Caco-2 (cell line): ENCODE measurements at regions not wholly inside any gene's neighbourhood (a gene's known extent, or its start where the extent isn't known, plus 50 kb on each side); places are given as distances from the start of the nearest gene placed in this dataset.

ENCODE experiments used
- BruUV-seq: library from RNA; stranded (reverse); fragments of 400-500 nt; replicated peaks from 2 replicates; lab custom pipeline; 2021; lab: Mats Ljungman, UMichigan
- CTCF ChIA-PET: fragments of 300-600 bp; sonication (Branson Sonifier 250); formaldehyde crosslinking; loops from one replicate; lab custom pipeline; 2022; ENCODE audit warnings: antibody characterized with exemption; lab: Charles Lee
- POLR2A ChIA-PET: fragments of 300-600 bp; sonication (Branson Sonifier 250); formaldehyde crosslinking; loops from one replicate; lab custom pipeline; 2022; ENCODE audit warnings: antibody characterized with exemption; lab: Charles Lee
- DNase-seq, 2 experiments: peaks; one replicate each; pipeline versions ENCODE4 v3.0.0 to v3.0.0-alpha.2; 2020 to 2022
- H3K27me3 ChIP-seq: replicated peaks from 2 replicates; pipeline ENCODE4 v1.6.0; 2011; ENCODE audit warnings: low read length; ENCODE audit not compliant: control insufficient read depth, insufficient read depth
- H3K36me3 ChIP-seq: 2 replicates; pipeline ENCODE4 v1.5.1; 2011; ENCODE audit warnings: low read length; ENCODE audit not compliant: control insufficient read depth, insufficient read depth
- H3K4me1 ChIP-seq: fragments of 250-450 bp; sonication (Bioruptor Pico); 2 replicates; pipeline ENCODE4 v1.5.1; 2020; ENCODE audit warnings: mild to moderate bottlenecking
- H3K4me3 ChIP-seq: 2 replicates; pipeline ENCODE4 v1.5.1; 2011; ENCODE audit warnings: low read depth, mild to moderate bottlenecking, control low read depth, low read length
- H3K9me3 ChIP-seq: fragments of 250-450 bp; sonication (Bioruptor Pico); 2 replicates; pipeline ENCODE4 v1.5.1; 2020; ENCODE audit warnings: mild to moderate bottlenecking, moderate library complexity
- H3K27ac Mint-ChIP-seq: one replicate; pipeline ENCODE4 v1.8.0; 2022; ENCODE audit warnings: mixed read lengths; ENCODE audit not compliant: unreplicated experiment
- H3K27me3 Mint-ChIP-seq: one replicate; pipeline ENCODE4 v1.8.0; 2022; ENCODE audit warnings: mixed read lengths; ENCODE audit not compliant: insufficient read depth, unreplicated experiment
- H3K36me3 Mint-ChIP-seq: one replicate; pipeline ENCODE4 v1.8.0; 2022; ENCODE audit warnings: mild to moderate bottlenecking, mixed read lengths; ENCODE audit not compliant: insufficient read depth, unreplicated experiment
- H3K4me1 Mint-ChIP-seq: one replicate; pipeline ENCODE4 v1.8.0; 2022; ENCODE audit warnings: low read depth, mixed read lengths; ENCODE audit not compliant: unreplicated experiment
- H3K4me3 Mint-ChIP-seq: one replicate; pipeline ENCODE4 v1.8.0; 2022; ENCODE audit warnings: mild to moderate bottlenecking, moderate library complexity, mixed read lengths; ENCODE audit not compliant: unreplicated experiment
- H3K9me3 Mint-ChIP-seq: one replicate; pipeline ENCODE4 v1.8.0; 2022; ENCODE audit warnings: mixed read lengths; ENCODE audit not compliant: unreplicated experiment
- intact Hi-C: fragments of 100-400 bp; cut with micrococcal nuclease; formaldehyde crosslinking; loops from one replicate; pipeline ENCODE4 v1.10.0; 2022; ENCODE audit not compliant: unreplicated experiment
- TF ChIP-seq, protein P1 (sequence below), 2 experiments: fragments of 200-600 bp in 1 of 2; IDR thresholded peaks; 1 replicate in 1 of 2; 2 replicates in 1 of 2; pipeline versions ENCODE4 v1.5.1 to v1.8.0; 2011 to 2022; ENCODE audit warnings: antibody characterized with exemption in 1 of 2, control low read depth in 1 of 2, inconsistent platforms in 1 of 2, low read depth in 1 of 2, low read length in 1 of 2, mild to moderate bottlenecking in 1 of 2, moderate library complexity in 1 of 2; ENCODE audit not compliant: insufficient read depth in 1 of 2, severe bottlenecking in 1 of 2, unreplicated experiment in 1 of 2

DNA sequence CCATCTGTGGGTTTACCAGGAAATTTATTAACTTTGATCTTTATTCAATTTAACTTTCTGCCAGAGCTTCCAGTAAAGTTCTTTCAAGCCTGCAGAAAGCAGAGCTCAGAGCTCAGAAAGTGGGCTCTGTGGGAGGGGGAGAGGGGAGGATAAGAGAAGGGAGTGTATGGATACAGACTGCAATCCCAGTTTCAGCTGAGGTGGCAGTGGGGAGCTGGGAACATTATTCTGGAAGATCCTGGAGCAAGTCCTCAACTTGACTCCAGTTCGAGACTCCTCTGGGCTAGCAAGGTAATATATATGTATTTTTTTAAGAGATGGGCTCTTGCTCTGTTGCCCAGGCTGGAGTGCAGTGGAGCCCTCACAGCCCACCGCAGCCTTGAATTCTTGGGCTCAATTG, 108.9 kb upstream of the NABP1 start:
- ChIA-PET POLR2A (interaction anchor here (1.1 to 2.0 kb wide), 3 partner anchors 109 to 116 kb away, joined by 3 to 15 read pairs (median 4); partner anchors contain the start of gene NABP1), CTCF (interaction anchor here (0.8 to 1.2 kb wide), 2 partner anchors 109 to 122 kb away, joined by 3 read pairs; partner anchors contain the start of gene NABP1)
- Mint-ChIP-seq H3K4me3 (no peak overlapping the region), H3K27ac (no peak overlapping the region), H3K9me3 (no peaks in the 10 kb centered on the region), H3K4me1 (peaks cover 49% of the 10 kb centered on the region), H3K36me3 (peaks cover 6% of the 10 kb centered on the region), H3K27me3 (no peaks in the 10 kb centered on the region)
- TF ChIP-seq, protein P1, sequence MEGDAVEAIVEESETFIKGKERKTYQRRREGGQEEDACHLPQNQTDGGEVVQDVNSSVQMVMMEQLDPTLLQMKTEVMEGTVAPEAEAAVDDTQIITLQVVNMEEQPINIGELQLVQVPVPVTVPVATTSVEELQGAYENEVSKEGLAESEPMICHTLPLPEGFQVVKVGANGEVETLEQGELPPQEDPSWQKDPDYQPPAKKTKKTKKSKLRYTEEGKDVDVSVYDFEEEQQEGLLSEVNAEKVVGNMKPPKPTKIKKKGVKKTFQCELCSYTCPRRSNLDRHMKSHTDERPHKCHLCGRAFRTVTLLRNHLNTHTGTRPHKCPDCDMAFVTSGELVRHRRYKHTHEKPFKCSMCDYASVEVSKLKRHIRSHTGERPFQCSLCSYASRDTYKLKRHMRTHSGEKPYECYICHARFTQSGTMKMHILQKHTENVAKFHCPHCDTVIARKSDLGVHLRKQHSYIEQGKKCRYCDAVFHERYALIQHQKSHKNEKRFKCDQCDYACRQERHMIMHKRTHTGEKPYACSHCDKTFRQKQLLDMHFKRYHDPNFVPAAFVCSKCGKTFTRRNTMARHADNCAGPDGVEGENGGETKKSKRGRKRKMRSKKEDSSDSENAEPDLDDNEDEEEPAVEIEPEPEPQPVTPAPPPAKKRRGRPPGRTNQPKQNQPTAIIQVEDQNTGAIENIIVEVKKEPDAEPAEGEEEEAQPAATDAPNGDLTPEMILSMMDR (IDR thresholded peaks at IDR 0.05; ENCODE audit: insufficient read depth in 1 of 2, low read depth in 1 of 2, low read length in 1 of 2, severe bottlenecking in 1 of 2, unreplicated experiment in 1 of 2): peak in 1 of 2 experiments; percentile 16
- no peaks in the 10 kb centered on the region for H3K36me3 ChIP-seq
- H3K27me3 ChIP-seq: no peaks in the 10 kb centered on the region
- H3K9me3 ChIP-seq: no peaks in the 10 kb centered on the region
- intact Hi-C loops: loop anchor here (5.0 kb wide), 1 partner anchor 298 kb away; no protein-coding TSS in a partner anchor
- H3K4me1 ChIP-seq: peaks cover 75% of the 10 kb centered on the region
- no TSS peak for BruUV-seq
- DNase-seq: no peak
- H3K4me3 ChIP-seq: no peak overlapping the region

DNA sequence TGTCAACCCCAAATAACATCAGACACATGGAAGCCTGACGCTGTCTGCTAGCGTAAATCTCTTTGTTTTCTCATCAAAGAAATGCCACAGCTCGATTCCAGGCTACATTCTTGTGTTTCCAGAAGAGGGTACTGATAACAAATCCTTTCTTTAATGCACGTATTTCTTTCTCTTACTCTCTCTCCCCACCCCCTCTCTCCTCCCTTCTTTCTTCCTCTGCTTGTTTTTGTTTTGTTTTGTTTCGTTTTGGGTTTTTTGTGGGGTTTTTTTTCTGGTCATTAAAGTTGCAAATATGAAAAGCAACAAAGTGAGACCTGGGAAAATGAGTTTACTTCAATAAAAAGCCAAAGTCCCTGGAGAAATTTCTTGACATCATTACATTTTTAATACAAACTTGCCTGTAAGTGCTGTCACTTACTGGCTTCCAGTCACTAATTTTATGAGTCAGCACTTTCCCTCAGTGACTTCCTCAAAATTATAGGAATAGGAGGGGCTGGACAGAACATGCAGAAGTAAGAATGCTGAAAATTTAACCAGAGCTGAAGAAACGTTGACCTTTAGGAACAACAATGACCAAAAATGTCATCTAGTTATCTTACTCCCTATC, 106.7 kb upstream of the NABP1 start:
- peak overlapping the region; percentile 17 for H3K27ac Mint-ChIP-seq
- no peaks in the 10 kb centered on the region for H3K36me3 ChIP-seq
- no peak overlapping the region for H3K4me3 ChIP-seq
- DNase-seq: peak in 1 of 2 experiments; percentile 35
- POLR2A ChIA-PET: interaction anchor here (0.6 to 1.0 kb wide), 3 partner anchors 107 to 523 kb away, joined by 4 to 7 read pairs (median 4); partner anchors contain the start of gene NABP1
- H3K9me3 ChIP-seq: no peaks in the 10 kb centered on the region
- intact Hi-C loops: loop anchor here (1.0 kb wide), 1 partner anchor 120 kb away; no protein-coding TSS in a partner anchor
- BruUV-seq: no TSS peak
- no peaks in the 10 kb centered on the region for H3K27me3 Mint-ChIP-seq
- TF ChIP-seq, protein P1 (IDR thresholded peaks at IDR 0.05; ENCODE audit: insufficient read depth in 1 of 2, low read depth in 1 of 2, low read length in 1 of 2, severe bottlenecking in 1 of 2, unreplicated experiment in 1 of 2): peak; percentile 11 to 33
- no peaks in the 10 kb centered on the region for H3K9me3 Mint-ChIP-seq
- H3K4me3 Mint-ChIP-seq: peak overlapping the region; percentile 42
- H3K4me1 Mint-ChIP-seq: peaks cover 46% of the 10 kb centered on the region
- no peaks in the 10 kb centered on the region for H3K27me3 ChIP-seq
- peaks cover 12% of the 10 kb centered on the region for H3K36me3 Mint-ChIP-seq
- H3K4me1 ChIP-seq: peaks cover 75% of the 10 kb centered on the region
- CTCF ChIA-PET: interaction anchor here (1.0 kb wide), 3 partner anchors 10 to 120 kb away, joined by 3 to 4 read pairs (median 3); no protein-coding TSS in a partner anchor

DNA sequence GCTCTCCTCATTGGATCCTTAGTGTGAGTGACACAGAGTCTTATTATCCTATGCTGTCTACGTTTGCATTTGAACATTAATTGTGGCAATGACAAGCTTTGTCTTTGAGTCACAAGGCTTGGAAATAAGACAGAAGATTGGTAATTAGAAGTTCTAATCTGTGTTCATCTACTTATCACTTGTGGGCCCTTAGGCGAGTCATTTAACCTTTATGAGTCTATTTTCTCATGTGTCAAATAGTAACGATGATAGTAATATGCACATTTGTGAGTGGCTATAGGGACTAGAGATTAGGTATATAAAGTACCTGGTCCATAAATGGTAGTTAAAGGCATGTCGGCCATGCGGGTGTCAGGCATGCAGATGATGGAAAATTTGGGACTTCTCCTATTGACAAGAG, 105.6 kb upstream of the NABP1 start:
- TF ChIP-seq, protein P1 (IDR thresholded peaks at IDR 0.05; ENCODE audit: insufficient read depth in 1 of 2, low read depth in 1 of 2, low read length in 1 of 2, severe bottlenecking in 1 of 2, unreplicated experiment in 1 of 2): no peak
- BruUV-seq: no TSS peak
- POLR2A ChIA-PET: no interaction called here

More for the DNA sequence above, 105.6 kb upstream of the NABP1 start:
- Histone ChIP-seq H3K9me3 (no peaks in the 10 kb centered on the region), H3K36me3 (no peaks in the 10 kb centered on the region), H3K27me3 (no peaks in the 10 kb centered on the region), H3K4me1 (peaks cover 71% of the 10 kb centered on the region), H3K4me3 (no peak overlapping the region)
- Mint-ChIP-seq H3K27ac (peak overlapping the region; percentile 45), H3K4me3 (no peak overlapping the region), H3K36me3 (peaks cover 12% of the 10 kb centered on the region), H3K9me3 (no peaks in the 10 kb centered on the region), H3K27me3 (no peaks in the 10 kb centered on the region), H3K4me1 (peaks cover 53% of the 10 kb centered on the region)
- CTCF ChIA-PET: no interaction called here
- no peak for DNase-seq
- intact Hi-C loops: no loop called here
